ENCODE measurements at regions not wholly inside any gene's neighbourhood (a gene's known extent, or its start where the extent isn't known, plus 50 kb on each side); places are given as distances from the start of the nearest gene placed in this dataset.

DNA sequence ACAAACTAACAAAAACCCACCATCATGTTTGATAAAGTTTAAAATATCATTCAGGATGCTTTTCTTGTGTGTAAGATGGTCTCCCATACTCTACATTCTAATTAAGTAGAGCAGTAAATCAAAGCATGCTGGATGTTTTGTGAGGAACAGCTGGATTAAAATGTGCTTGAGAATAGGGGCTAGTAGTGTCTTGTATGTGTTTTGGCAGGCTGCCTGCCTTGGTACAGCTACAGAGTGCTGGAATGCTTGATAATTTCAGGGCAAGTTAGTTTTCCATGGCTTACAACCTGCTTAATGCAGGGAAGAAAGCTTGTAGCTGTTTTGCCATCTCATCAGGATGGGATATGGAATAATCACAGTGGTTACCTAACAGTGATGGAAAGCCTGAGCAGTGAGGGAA is 636.6 kb upstream of the MMS22L start:
- Histone ChIP-seq H3K4me3 (ENCODE audit: low read depth, low read length, poor library complexity, severe bottlenecking) (no peak overlapping the region), H3K27ac (ENCODE audit: low read depth, low read length, poor library complexity, severe bottlenecking) (no peak overlapping the region), H3K9me3 (ENCODE audit: low read depth, low read length, poor library complexity, severe bottlenecking) (no peaks in the 10 kb centered on the region), H3K36me3 (ENCODE audit: insufficient read depth, low read length, poor library complexity, severe bottlenecking) (no peaks in the 10 kb centered on the region), H3K4me1 (ENCODE audit: insufficient read depth, low read length, poor library complexity, severe bottlenecking) (peaks cover 16% of the 10 kb centered on the region), H3K27me3 (replicated peaks; ENCODE audit: insufficient read depth, low read depth, low read length, poor library complexity) (no peaks in the 10 kb centered on the region)
- intact Hi-C loops (cut with micrococcal nuclease; ENCODE audit: unreplicated experiment): no loop called here
- no peak for TF ChIP-seq EZH2 (IDR thresholded peaks at IDR 0.05; ENCODE audit: borderline replicate concordance, low read depth, low read length, poor library complexity, severe bottlenecking)
- TF ChIP-seq CTCF (conservative IDR thresholded peaks at IDR 0.05; ENCODE audit: low read depth, low read length): no peak
- BruUV-seq (replicated peaks): no TSS peak
- CTCF ChIA-PET: no interaction called here
- DNase-seq (ENCODE audit: low spot score): peak; percentile 48
- POLR2A ChIA-PET (ENCODE audit: low non-redundant PET): no interaction called here

- H3K27ac ChIP-seq (ENCODE audit: low read depth, low read length, poor library complexity, severe bottlenecking): no peak overlapping the region
- no peaks in the 10 kb centered on the region for H3K9me3 ChIP-seq (ENCODE audit: low read depth, low read length, poor library complexity, severe bottlenecking)
- ChIA-PET CTCF (no interaction called here), POLR2A (ENCODE audit: low non-redundant PET) (no interaction called here)
- H3K4me1 ChIP-seq (ENCODE audit: insufficient read depth, low read length, poor library complexity, severe bottlenecking): peaks cover 10% of the 10 kb centered on the region
- no peak overlapping the region for H3K4me3 ChIP-seq (ENCODE audit: low read depth, low read length, poor library complexity, severe bottlenecking)
- BruUV-seq (replicated peaks): no TSS peak
- no peak for DNase-seq (ENCODE audit: low spot score)
- H3K36me3 ChIP-seq (ENCODE audit: insufficient read depth, low read length, poor library complexity, severe bottlenecking): no peaks in the 10 kb centered on the region
- no peaks in the 10 kb centered on the region for H3K27me3 ChIP-seq (replicated peaks; ENCODE audit: insufficient read depth, low read depth, low read length, poor library complexity)
- intact Hi-C loops (cut with micrococcal nuclease; ENCODE audit: unreplicated experiment): no loop called here
- TF ChIP-seq EZH2 (IDR thresholded peaks at IDR 0.05; ENCODE audit: borderline replicate concordance, low read depth, low read length, poor library complexity, severe bottlenecking): no peak
- TF ChIP-seq CTCF (conservative IDR thresholded peaks at IDR 0.05; ENCODE audit: low read depth, low read length): no peak
Observed at GRCh38 chr6:97923249-97923648, 640.2 kb upstream of the MMS22L start.

DNA sequence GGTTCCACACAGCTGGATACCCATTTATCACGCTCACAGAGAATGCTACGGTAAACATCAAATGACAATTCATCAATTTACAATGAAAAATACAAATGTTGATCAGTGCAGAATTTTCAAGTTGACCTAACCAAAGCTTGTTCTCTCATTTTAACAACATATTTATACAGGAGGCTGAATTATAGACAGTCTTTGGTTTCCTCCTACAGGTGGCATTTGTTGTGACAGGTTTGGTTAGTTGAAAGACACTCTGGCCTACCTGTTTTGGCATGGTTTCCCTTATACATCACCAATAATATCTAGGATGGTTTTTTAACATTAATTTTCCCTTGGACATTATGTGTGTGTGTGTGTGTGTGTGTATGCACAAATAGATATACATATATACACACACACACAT is 642.5 kb upstream of the MMS22L start:
- ChIA-PET CTCF (no interaction called here), POLR2A (ENCODE audit: low non-redundant PET) (no interaction called here)
- TF ChIP-seq CTCF (conservative IDR thresholded peaks at IDR 0.05; ENCODE audit: low read depth, low read length) (0 out of 2 replicates have a peak, but pooled peaks have one; percentile 19), EZH2 (IDR thresholded peaks at IDR 0.05; ENCODE audit: borderline replicate concordance, low read depth, low read length, poor library complexity, severe bottlenecking) (no peak)
- no TSS peak for BruUV-seq (replicated peaks)
- Histone ChIP-seq H3K9me3 (ENCODE audit: low read depth, low read length, poor library complexity, severe bottlenecking) (no peaks in the 10 kb centered on the region), H3K36me3 (ENCODE audit: insufficient read depth, low read length, poor library complexity, severe bottlenecking) (no peaks in the 10 kb centered on the region), H3K4me3 (ENCODE audit: low read depth, low read length, poor library complexity, severe bottlenecking) (no peak overlapping the region), H3K4me1 (ENCODE audit: insufficient read depth, low read length, poor library complexity, severe bottlenecking) (peaks cover 4% of the 10 kb centered on the region), H3K27me3 (replicated peaks; ENCODE audit: insufficient read depth, low read depth, low read length, poor library complexity) (no peaks in the 10 kb centered on the region), H3K27ac (ENCODE audit: low read depth, low read length, poor library complexity, severe bottlenecking) (no peak overlapping the region)
- no peak for DNase-seq (ENCODE audit: low spot score)
- intact Hi-C loops (cut with micrococcal nuclease; ENCODE audit: unreplicated experiment): no loop called here
